ENCODE measurements at regions not wholly inside any gene's neighbourhood (a gene's known extent, or its start where the extent isn't known, plus 50 kb on each side); places are given as distances from the start of the nearest gene placed in this dataset.

- no peaks in the 10 kb centered on the region for H3K27me3 Mint-ChIP-seq (ENCODE audit: unreplicated experiment)
- peaks cover 9% of the 10 kb centered on the region for H3K4me1 Mint-ChIP-seq (ENCODE audit: low read depth, unreplicated experiment)
- CTCF ChIA-PET = interaction anchor here (1.1 to 1.5 kb wide), 6 partner anchors 131 to 396 kb away, joined by 3 to 10 read pairs (median 4); partner anchors contain the start of gene KRAS
- no peak overlapping the region for H3K4me3 Mint-ChIP-seq (ENCODE audit: low read depth, unreplicated experiment)
- H3K9me3 Mint-ChIP-seq (ENCODE audit: low read depth, unreplicated experiment) = no peaks in the 10 kb centered on the region
- no peak overlapping the region for H3K27ac Mint-ChIP-seq (ENCODE audit: unreplicated experiment)
- intact Hi-C loops (cut with micrococcal nuclease; ENCODE audit: unreplicated experiment) = loop anchor here (1.0 kb wide), 4 partner anchors 146 to 396 kb away; no protein-coding TSS in a partner anchor
- TF ChIP-seq CTCF (IDR thresholded peaks at IDR 0.05; ENCODE audit: unreplicated experiment) = no peak
- no TSS peak for BruUV-seq (replicated peaks)
- H3K36me3 Mint-ChIP-seq (ENCODE audit: insufficient read depth, unreplicated experiment) = peaks cover 27% of the 10 kb centered on the region
- no peak for DNase-seq
These were observed 137.0 kb upstream of the KRAS start for GRCh38 chr12:25387732-25388050.

GRCh38 chr12:25386831-25387731 lies 136.4 kb upstream of the KRAS start:
- peak; percentile 83 for DNase-seq
- TF ChIP-seq CTCF (IDR thresholded peaks at IDR 0.05; ENCODE audit: unreplicated experiment) = peak; percentile 67
- intact Hi-C loops (cut with micrococcal nuclease; ENCODE audit: unreplicated experiment) = loop anchor here (1.0 kb wide), 4 partner anchors 146 to 396 kb away; no protein-coding TSS in a partner anchor
- no TSS peak for BruUV-seq (replicated peaks)
- no peaks in the 10 kb centered on the region for H3K9me3 Mint-ChIP-seq (ENCODE audit: low read depth, unreplicated experiment)
- peaks cover 9% of the 10 kb centered on the region for H3K4me1 Mint-ChIP-seq (ENCODE audit: low read depth, unreplicated experiment)
- no peaks in the 10 kb centered on the region for H3K27me3 Mint-ChIP-seq (ENCODE audit: unreplicated experiment)
- peaks cover 27% of the 10 kb centered on the region for H3K36me3 Mint-ChIP-seq (ENCODE audit: insufficient read depth, unreplicated experiment)
- CTCF ChIA-PET = interaction anchor here (1.1 to 1.5 kb wide), 6 partner anchors 130 to 395 kb away, joined by 3 to 10 read pairs (median 4); partner anchors contain the start of gene KRAS
- peak overlapping the region; percentile 88 for H3K4me3 Mint-ChIP-seq (ENCODE audit: low read depth, unreplicated experiment)
- peak overlapping the region; percentile 96 for H3K27ac Mint-ChIP-seq (ENCODE audit: unreplicated experiment)

- peak overlapping the region; percentile 88 for H3K4me3 Mint-ChIP-seq (ENCODE audit: low read depth, unreplicated experiment)
- no peaks in the 10 kb centered on the region for H3K9me3 Mint-ChIP-seq (ENCODE audit: low read depth, unreplicated experiment)
- CTCF ChIA-PET = interaction anchor here (0.6 to 0.7 kb wide), 2 partner anchors 1259 to 1416 kb away, joined by 3 read pairs; no protein-coding TSS in a partner anchor
- no peaks in the 10 kb centered on the region for H3K27me3 Mint-ChIP-seq (ENCODE audit: unreplicated experiment)
- BruUV-seq (replicated peaks) = no TSS peak
- peaks cover 27% of the 10 kb centered on the region for H3K36me3 Mint-ChIP-seq (ENCODE audit: insufficient read depth, unreplicated experiment)
- TF ChIP-seq CTCF (IDR thresholded peaks at IDR 0.05; ENCODE audit: unreplicated experiment) = no peak
- H3K4me1 Mint-ChIP-seq (ENCODE audit: low read depth, unreplicated experiment) = peaks cover 9% of the 10 kb centered on the region
- intact Hi-C loops (cut with micrococcal nuclease; ENCODE audit: unreplicated experiment) = no loop called here
- peak overlapping the region; percentile 96 for H3K27ac Mint-ChIP-seq (ENCODE audit: unreplicated experiment)
- DNase-seq = no peak
These were observed 134.1 kb upstream of the KRAS start for GRCh38 chr12:25384893-25385248.

GRCh38 chr12:25384038-25384892 lies 133.5 kb upstream of the KRAS start:
- BruUV-seq (replicated peaks) = no TSS peak
- Mint-ChIP-seq H3K4me1 (ENCODE audit: low read depth, unreplicated experiment) (peaks cover 9% of the 10 kb centered on the region), H3K27ac (ENCODE audit: unreplicated experiment) (peak overlapping the region; percentile 96), H3K9me3 (ENCODE audit: low read depth, unreplicated experiment) (no peaks in the 10 kb centered on the region), H3K36me3 (ENCODE audit: insufficient read depth, unreplicated experiment) (peaks cover 27% of the 10 kb centered on the region), H3K27me3 (ENCODE audit: unreplicated experiment) (no peaks in the 10 kb centered on the region), H3K4me3 (ENCODE audit: low read depth, unreplicated experiment) (peak overlapping the region; percentile 88)
- TF ChIP-seq CTCF (IDR thresholded peaks at IDR 0.05; ENCODE audit: unreplicated experiment) = no peak
- CTCF ChIA-PET = interaction anchor here (0.9 kb wide), 1 partner anchor 143 kb away, joined by 3 read pairs; no protein-coding TSS in a partner anchor
- peak; percentile 3 for DNase-seq
- intact Hi-C loops (cut with micrococcal nuclease; ENCODE audit: unreplicated experiment) = no loop called here
